AG10803 (cell line): ENCODE measurements at regions not wholly inside any gene's neighbourhood (a gene's known extent, or its start where the extent isn't known, plus 50 kb on each side); places are given as distances from the start of the nearest gene placed in this dataset.
"Not testable (repeated sequence)": the region's sequence is repeated elsewhere in the genome, so short reads cannot be mapped to it uniquely, and the experiment has no call there.

ENCODE experiments used
- DNase-seq: peaks from one replicate; pipeline ENCODE4 v3.0.0; 2010; ENCODE audit warnings: low read depth
- H3K4me3 ChIP-seq: 2 replicates; pipeline ENCODE4 v1.5.1; 2011; ENCODE audit warnings: mild to moderate bottlenecking, low read length, control low read depth
- CTCF ChIP-seq: conservative IDR thresholded peaks from 2 replicates; pipeline ENCODE4 v1.5.1; 2011; ENCODE audit warnings: mild to moderate bottlenecking, low read length, control low read depth, inconsistent platforms

GRCh38 chrX:13414006-13414647 is 94.3 kb upstream of the ATXN3L start:
- TF ChIP-seq CTCF: no peak
- DNase-seq: no peak
- H3K4me3 ChIP-seq: no peak overlapping the region

- TF ChIP-seq CTCF: no peak
- H3K4me3 ChIP-seq: no peak overlapping the region
- no peak for DNase-seq
These were observed 92.4 kb upstream of the ATXN3L start for GRCh38 chrX:13412208-13412600.

GRCh38 chrX:13411496-13412207 is 91.8 kb upstream of the ATXN3L start:
- TF ChIP-seq CTCF: no peak
- no peak overlapping the region for H3K4me3 ChIP-seq
- no peak for DNase-seq

- H3K4me3 ChIP-seq, DNase-seq: not testable (repeated sequence)
These were observed 88.7 kb upstream of the ATXN3L start for GRCh38 chrX:13408599-13408998.

GRCh38 chrX:13404777-13405176 is 84.9 kb upstream of the ATXN3L start:
- not testable (repeated sequence) for H3K4me3 ChIP-seq, DNase-seq

- no peak for DNase-seq
- TF ChIP-seq CTCF: no peak
- no peak overlapping the region for H3K4me3 ChIP-seq
These were observed 84.5 kb upstream of the ATXN3L start for GRCh38 chrX:13404364-13404763.

GRCh38 chrX:13401724-13402123 is 81.9 kb upstream of the ATXN3L start:
- no peak for TF ChIP-seq CTCF
- H3K4me3 ChIP-seq: no peak overlapping the region
- DNase-seq: no peak

GRCh38 chrX:13398839-13399238 is 79.0 kb upstream of the ATXN3L start:
- no peak overlapping the region for H3K4me3 ChIP-seq
- TF ChIP-seq CTCF: no peak
- no peak for DNase-seq
